H1 (cell line): ENCODE measurements at regions not wholly inside any gene's neighbourhood (a gene's known extent, or its start where the extent isn't known, plus 50 kb on each side); places are given as distances from the start of the nearest gene placed in this dataset.

Experiments
- CTCF ChIA-PET: fragments of 300-600 bp; sonication (Branson Sonifier 250); formaldehyde crosslinking; loops from one replicate; lab custom pipeline; 2021; ENCODE audit not compliant: partially characterized antibody; lab: Charles Lee
- POLR2A ChIA-PET: fragments of 300-600 bp; sonication (Branson Sonifier 250); formaldehyde crosslinking; loops from one replicate; lab custom pipeline; 2021; ENCODE audit warnings: inconsistent platforms; ENCODE audit not compliant: partially characterized antibody; lab: Charles Lee
- DNase-seq, 2 experiments: peaks; one replicate each; pipeline versions ENCODE4 v3.0.0 to v3.0.0-alpha.2; 2010 to 2022; ENCODE audit warnings: low spot score in 2 of 2, low read depth in 1 of 2, mixed read lengths in 1 of 2
- FAIRE-seq: peaks from 2 replicates; lab custom pipeline; 2011; peaks lifted over from hg19 to GRCh38; lab: Jason Lieb, UNC
- H2AFZ ChIP-seq: 2 replicates; pipeline ENCODE4 v1.8.1; 2012; ENCODE audit warnings: low read length, inconsistent platforms
- H2AK5ac ChIP-seq: 2 replicates; pipeline ENCODE4 v1.6.1; 2013; ENCODE audit warnings: low read depth, low read length
- H2BK120ac ChIP-seq: replicated peaks from 2 replicates; pipeline ENCODE3; 2013; ENCODE audit warnings: low read depth, low read length, inconsistent platforms
- H2BK12ac ChIP-seq: 2 replicates; pipeline ENCODE4 v1.6.1; 2013; ENCODE audit warnings: low read depth, low read length
- H2BK15ac ChIP-seq: 2 replicates; pipeline ENCODE4 v1.6.1; 2013; ENCODE audit warnings: low read length
- H2BK20ac ChIP-seq: 2 replicates; pipeline ENCODE4 v1.6.1; 2013; ENCODE audit warnings: low read length
- H2BK5ac ChIP-seq: 2 replicates; pipeline ENCODE4 v1.6.1; 2013; ENCODE audit warnings: low read depth, low read length
- H3K14ac ChIP-seq: 2 replicates; pipeline ENCODE4 v1.6.1; 2013; ENCODE audit warnings: inconsistent platforms; ENCODE audit not compliant: insufficient read length
- H3K18ac ChIP-seq: 2 replicates; pipeline ENCODE4 v1.6.1; 2013; ENCODE audit warnings: low read length; ENCODE audit errors: extremely low read depth
- H3K23ac ChIP-seq: 2 replicates; pipeline ENCODE4 v1.6.1; 2013; ENCODE audit warnings: inconsistent platforms; ENCODE audit not compliant: insufficient read length
- H3K23me2 ChIP-seq: 2 replicates; pipeline ENCODE4 v1.6.1; 2013; ENCODE audit warnings: low read depth, low read length
- H3K27ac ChIP-seq: 2 replicates; pipeline ENCODE4 v1.6.1; 2011; ENCODE audit warnings: low read depth, low read length, inconsistent platforms
- H3K27me3 ChIP-seq, 4 experiments: replicated peaks in 1 of 4; 1 replicate in 1 of 4; 2 replicates in 3 of 4; pipeline versions ENCODE4 v1.6.1 to v1.8.1; 2011 to 2013; ENCODE audit warnings: low read length in 3 of 4, mild to moderate bottlenecking in 3 of 4, inconsistent platforms in 2 of 4, mixed read lengths in 2 of 4, moderate library complexity in 1 of 4; ENCODE audit not compliant: control insufficient read depth in 3 of 4, insufficient read depth in 3 of 4; ENCODE audit errors: extremely low read depth in 1 of 4
- H3K36me3 ChIP-seq, 4 experiments: 2 replicates each; pipeline versions ENCODE4 v1.6.1 to v1.8.1; 2011 to 2013; ENCODE audit warnings: mild to moderate bottlenecking in 4 of 4, low read length in 3 of 4, moderate library complexity in 2 of 4, control low read depth in 1 of 4, inconsistent platforms in 1 of 4; ENCODE audit not compliant: insufficient read depth in 4 of 4, control insufficient read depth in 2 of 4
- H3K4ac ChIP-seq: replicated peaks from 2 replicates; pipeline ENCODE3; 2013; ENCODE audit warnings: low read length, low read depth, mixed read lengths, inconsistent platforms; ENCODE audit not compliant: insufficient read length
- H3K4me1 ChIP-seq, 4 experiments: replicated peaks in 1 of 4; 1 replicate in 1 of 4; 2 replicates in 3 of 4; pipeline versions ENCODE4 v1.6.1 to v1.8.1; 2011 to 2013; ENCODE audit warnings: low read length in 3 of 4, inconsistent platforms in 2 of 4, mixed read lengths in 1 of 4; ENCODE audit not compliant: insufficient read depth in 4 of 4, control insufficient read depth in 3 of 4
- H3K4me2 ChIP-seq, 2 experiments: 2 replicates each; pipeline versions ENCODE4 v1.6.1 to v1.8.1; 2011 to 2013; ENCODE audit warnings: low read depth in 2 of 2, low read length in 2 of 2, control low read depth in 1 of 2, inconsistent platforms in 1 of 2, mild to moderate bottlenecking in 1 of 2; ENCODE audit not compliant: insufficient read depth in 1 of 2
- H3K4me3 ChIP-seq, 4 experiments: fragments of 200-600, 300-600 bp in 1 of 4; sonication (generic), shearing (Covaris generic), sonication (Bioruptor Twin) in 1 of 4; 2 replicates each; pipeline versions ENCODE4 v1.5.1 to v1.8.1; 2011 to 2016; ENCODE audit warnings: low read length in 4 of 4, low read depth in 3 of 4, control low read depth in 2 of 4, inconsistent platforms in 2 of 4, mild to moderate bottlenecking in 2 of 4, mixed read lengths in 1 of 4, moderate library complexity in 1 of 4; ENCODE audit not compliant: insufficient read depth in 2 of 4; ENCODE audit errors: extremely low read depth in 1 of 4
- H3K56ac ChIP-seq: replicated peaks from 2 replicates; pipeline ENCODE3; 2013; ENCODE audit warnings: low read depth, mild to moderate bottlenecking, mixed read lengths, low read length, inconsistent platforms; ENCODE audit not compliant: insufficient read length
- H3K79me1 ChIP-seq: 2 replicates; pipeline ENCODE4 v1.6.1; 2013; ENCODE audit warnings: low read depth, low read length, control low read depth
- H3K79me2 ChIP-seq, 2 experiments: 2 replicates each; pipeline versions ENCODE4 v1.6.1 to v1.8.1; 2012 to 2013; ENCODE audit warnings: low read length in 2 of 2, mild to moderate bottlenecking in 2 of 2, inconsistent platforms in 1 of 2; ENCODE audit not compliant: insufficient read depth in 2 of 2, control insufficient read depth in 1 of 2
- H3K9ac ChIP-seq, 4 experiments: replicated peaks in 1 of 4; 1 replicate in 1 of 4; 2 replicates in 3 of 4; pipeline versions ENCODE4 v1.6.1 to v1.8.1; 2011 to 2013; ENCODE audit warnings: low read depth in 3 of 4, low read length in 3 of 4, control low read depth in 2 of 4, mild to moderate bottlenecking in 2 of 4, moderate library complexity in 2 of 4, inconsistent platforms in 1 of 4; ENCODE audit errors: extremely low read depth in 1 of 4
- H3K9me3 ChIP-seq, 2 experiments: 2 replicates each; pipeline versions ENCODE4 v1.6.1 to v1.8.1; 2012 to 2013; ENCODE audit warnings: mild to moderate bottlenecking in 2 of 2, moderate library complexity in 2 of 2, control low read depth in 1 of 2, inconsistent platforms in 1 of 2, low read depth in 1 of 2, low read length in 1 of 2, mixed read lengths in 1 of 2; ENCODE audit not compliant: insufficient read depth in 2 of 2
- H4K20me1 ChIP-seq, 2 experiments: replicated peaks in 1 of 2; 2 replicates each; pipeline versions ENCODE3 to v1.8.1; 2011 to 2013; ENCODE audit warnings: inconsistent platforms in 2 of 2, low read length in 2 of 2, mild to moderate bottlenecking in 1 of 2; ENCODE audit not compliant: insufficient read depth in 2 of 2, control insufficient read depth in 1 of 2
- H4K5ac ChIP-seq: 2 replicates; pipeline ENCODE4 v1.6.1; 2013; ENCODE audit warnings: low read length, low read depth, mixed read lengths, inconsistent platforms; ENCODE audit not compliant: insufficient read length
- H4K8ac ChIP-seq: 2 replicates; pipeline ENCODE4 v1.8.0; 2013; ENCODE audit warnings: mild to moderate bottlenecking, moderate library complexity, low read length, inconsistent platforms; ENCODE audit not compliant: insufficient read depth; ENCODE audit errors: extremely low read depth
- H4K91ac ChIP-seq: replicated peaks from 2 replicates; pipeline ENCODE3; 2013; ENCODE audit warnings: low read length, mixed read lengths, inconsistent platforms; ENCODE audit not compliant: insufficient read length
- BACH1 ChIP-seq: IDR thresholded peaks from 2 replicates; pipeline ENCODE4 v1.6.1; 2012; ENCODE audit warnings: low read length, improper control_type of control experiment
- BCL11A ChIP-seq, 2 experiments: IDR thresholded peaks; one replicate each; pipeline ENCODE4 v1.6.1; 2011; ENCODE audit warnings: low read depth in 2 of 2, low read length in 2 of 2, mild to moderate bottlenecking in 2 of 2
- CBX5 ChIP-seq: fragments of 300-800, 300-1000 bp; sonication (generic); IDR thresholded peaks from 2 replicates; pipeline ENCODE4 v1.7.1; 2016; ENCODE audit warnings: antibody characterized with exemption, low read length, low read depth
- CBX8 ChIP-seq: fragments of 300-800, 300-1000 bp; sonication (generic); IDR thresholded peaks from 2 replicates; pipeline ENCODE4 v1.7.1; 2016; ENCODE audit warnings: low read depth, low read length, borderline replicate concordance
- CHD2 ChIP-seq: IDR thresholded peaks from 2 replicates; pipeline ENCODE4 v1.6.1; 2012; ENCODE audit warnings: low read length, improper control_type of control experiment
- EP300 ChIP-seq, 2 experiments: IDR thresholded peaks; 1 replicate in 1 of 2; 2 replicates in 1 of 2; pipeline ENCODE4 v1.6.1; 2011 to 2012; ENCODE audit warnings: low read depth in 2 of 2, low read length in 2 of 2, mild to moderate bottlenecking in 2 of 2, borderline replicate concordance in 1 of 2, inconsistent platforms in 1 of 2, moderate library complexity in 1 of 2
- HDAC6 ChIP-seq: IDR thresholded peaks from one replicate; pipeline ENCODE4 v1.7.1; 2012; ENCODE audit warnings: low read depth, mild to moderate bottlenecking, inconsistent platforms, low read length, moderate library complexity
- MAFK ChIP-seq: IDR thresholded peaks from 2 replicates; pipeline ENCODE4 v1.6.1; 2012; ENCODE audit warnings: low read depth, mild to moderate bottlenecking, improper control_type of control experiment, low read length
- MAX ChIP-seq: IDR thresholded peaks from 2 replicates; pipeline ENCODE4 v1.6.1; 2012; ENCODE audit warnings: inconsistent platforms
- NRF1 ChIP-seq: IDR thresholded peaks from 2 replicates; pipeline ENCODE4 v1.6.1; 2011; ENCODE audit warnings: mild to moderate bottlenecking, low read depth, low read length, improper control_type of control experiment
- POLR2AphosphoS5 ChIP-seq: IDR thresholded peaks from 2 replicates; pipeline ENCODE4 v1.6.1; 2011; ENCODE audit warnings: low read depth, low read length
- RFX5 ChIP-seq: IDR thresholded peaks from 2 replicates; pipeline ENCODE4 v1.6.1; 2011; ENCODE audit warnings: low read depth, low read length, improper control_type of control experiment, borderline replicate concordance
- SIRT6 ChIP-seq: IDR thresholded peaks from one replicate; pipeline ENCODE4 v1.7.1; 2012; ENCODE audit warnings: low read length, inconsistent platforms
- SIX5 ChIP-seq: IDR thresholded peaks from 2 replicates; pipeline ENCODE4 v1.6.1; 2011; ENCODE audit warnings: mild to moderate bottlenecking, low read depth, low read length
- SP1 ChIP-seq: IDR thresholded peaks from 2 replicates; pipeline ENCODE4 v1.6.1; 2011; ENCODE audit warnings: low read depth, low read length
- TEAD4 ChIP-seq: IDR thresholded peaks from 2 replicates; pipeline ENCODE4 v1.6.1; 2012; ENCODE audit warnings: low read depth, low read length, inconsistent platforms, mixed read lengths
- ZNF274 ChIP-seq: IDR thresholded peaks from 2 replicates; pipeline ENCODE4 v1.7.0; 2012; ENCODE audit warnings: low read length, borderline replicate concordance; ENCODE audit errors: extremely low read depth
- WGBS, 2 experiments: shearing (Covaris generic) in 1 of 2; methylation state at CpG; one replicate each; pipeline versions ENCODE4 v1.1.6 to v1.1.7; 2013 to 2015; ENCODE audit warnings: low lambda C conversion rate in 2 of 2, mixed read lengths in 2 of 2, inconsistent platforms in 1 of 2, low coverage in 1 of 2, missing lambda C conversion rate in 1 of 2; ENCODE audit not compliant: insufficient replicate concordance in 2 of 2, insufficient coverage in 1 of 2, insufficient read length in 1 of 2; ENCODE audit errors: extremely low coverage in 1 of 2, missing lambda C conversion rate in 1 of 2; 5-methylcytosine and 5-hydroxymethylcytosine counted together

GRCh38 chr6:139922236-139922635, 547.8 kb upstream of the CITED2 start:
- H3K27ac ChIP-seq: no peak overlapping the region
- POLR2A ChIA-PET: interaction anchor here (2.0 kb wide), 1 partner anchor 548 kb away, joined by 10 read pairs; the partner anchor contains the start of gene CITED2
- H2BK15ac ChIP-seq: no peak overlapping the region
- no peak overlapping the region for H4K8ac ChIP-seq
- no peaks in the 10 kb centered on the region for H3K27me3 ChIP-seq
- peaks cover 2% of the 10 kb centered on the region; the same call in 1 of the 2 replicates for H3K23me2 ChIP-seq
- H3K4me3 ChIP-seq: no peak overlapping the region
- no peaks in the 10 kb centered on the region for H3K9me3 ChIP-seq
- no peak overlapping the region for H4K5ac ChIP-seq
- 97% methylated on average over 4 of the region's 4 CpGs; no CpG with 5 or more reads in 1 of the 2 experiments for WGBS, 2 experiments
- H2BK12ac ChIP-seq: no peak overlapping the region
- H3K23ac ChIP-seq: no peak overlapping the region
- no peak overlapping the region for H3K18ac ChIP-seq
- H3K79me1 ChIP-seq: no peaks in the 10 kb centered on the region
- H2AK5ac ChIP-seq: no peak overlapping the region
- DNase-seq (no peak), FAIRE-seq (no peak)
- H4K91ac ChIP-seq: no peak overlapping the region
- H3K14ac ChIP-seq: no peak overlapping the region
- H3K9ac ChIP-seq: no peak overlapping the region
- H3K4me2 ChIP-seq: no peak overlapping the region
- no peaks in the 10 kb centered on the region for H3K36me3 ChIP-seq
- CTCF ChIA-PET: no interaction called here
- H3K79me2 ChIP-seq: no peaks in the 10 kb centered on the region
- H3K4me1 ChIP-seq: peaks cover 0 to 6% (median 2%) of the 10 kb centered on the region in 4 experiments; a peak in 3 of 7 replicates
- no peak overlapping the region for H3K4ac ChIP-seq
- H2BK20ac ChIP-seq: no peak overlapping the region
- H2BK120ac ChIP-seq: no peak overlapping the region
- no peaks in the 10 kb centered on the region for H4K20me1 ChIP-seq
- H2AFZ ChIP-seq: no peak overlapping the region
- H2BK5ac ChIP-seq: no peak overlapping the region
- H3K56ac ChIP-seq: no peak overlapping the region
- TF ChIP-seq SIX5 (no peak), SIRT6 (no peak), CBX5 (no peak), ZNF274 (no peak), HDAC6 (no peak), TEAD4 (no peak), NRF1 (no peak), SP1 (no peak), MAFK (no peak), EP300 (IDR thresholded peaks at IDR 0.05; ENCODE audit: borderline replicate concordance in 1 of 2, low read depth in 2 of 2, low read length in 2 of 2) (no peak), CHD2 (no peak), RFX5 (no peak), BCL11A (IDR thresholded peaks at IDR 0.05; ENCODE audit: low read depth in 2 of 2, low read length in 2 of 2) (no peak), POLR2AphosphoS5 (no peak), CBX8 (no peak), MAX (no peak), BACH1 (no peak)
